ENCODE measurements at regions not wholly inside any gene's neighbourhood (a gene's known extent, or its start where the extent isn't known, plus 50 kb on each side); places are given as distances from the start of the nearest gene placed in this dataset.

DNA sequence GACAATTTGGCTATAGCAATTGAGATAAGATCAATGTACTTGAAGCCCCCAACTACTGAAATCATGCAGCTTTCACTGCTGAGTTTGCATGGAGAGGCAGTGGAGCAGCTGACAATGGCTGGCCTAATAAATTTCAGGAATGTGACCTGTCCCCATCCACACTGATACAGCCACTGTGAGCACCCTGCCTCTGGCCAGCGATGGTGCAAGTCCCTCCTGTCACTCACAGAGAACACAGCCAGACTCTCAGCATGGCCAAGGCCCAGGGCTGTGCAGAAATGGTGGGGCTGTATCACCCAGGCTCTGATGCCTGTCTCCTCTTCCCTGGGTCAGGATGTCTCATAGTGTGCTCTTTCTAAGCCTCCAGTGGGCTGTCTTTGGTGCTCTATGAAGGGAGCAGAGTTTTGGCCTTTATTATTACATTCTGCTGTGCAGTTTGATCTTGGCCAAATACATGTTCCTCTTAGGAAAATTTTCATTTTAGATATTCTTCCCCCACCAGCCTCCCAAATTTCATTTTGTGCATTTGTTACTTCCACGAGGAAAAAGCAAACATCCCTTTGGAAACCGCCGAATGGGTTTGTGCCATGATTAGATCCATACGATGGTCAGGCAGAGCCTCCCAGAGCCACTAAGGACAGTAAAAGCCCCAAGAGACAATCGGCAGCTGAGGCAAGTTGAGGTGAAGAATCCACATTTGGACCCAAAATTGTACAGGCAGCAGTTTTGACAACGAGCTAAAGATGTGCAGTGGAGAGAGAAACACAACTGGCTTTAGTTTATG lies 85.1 kb upstream of the WSCD2 start:
- H3K4me3 ChIP-seq (ENCODE audit: low read depth, low read length): no peak overlapping the region
- TF ChIP-seq, protein P1, sequence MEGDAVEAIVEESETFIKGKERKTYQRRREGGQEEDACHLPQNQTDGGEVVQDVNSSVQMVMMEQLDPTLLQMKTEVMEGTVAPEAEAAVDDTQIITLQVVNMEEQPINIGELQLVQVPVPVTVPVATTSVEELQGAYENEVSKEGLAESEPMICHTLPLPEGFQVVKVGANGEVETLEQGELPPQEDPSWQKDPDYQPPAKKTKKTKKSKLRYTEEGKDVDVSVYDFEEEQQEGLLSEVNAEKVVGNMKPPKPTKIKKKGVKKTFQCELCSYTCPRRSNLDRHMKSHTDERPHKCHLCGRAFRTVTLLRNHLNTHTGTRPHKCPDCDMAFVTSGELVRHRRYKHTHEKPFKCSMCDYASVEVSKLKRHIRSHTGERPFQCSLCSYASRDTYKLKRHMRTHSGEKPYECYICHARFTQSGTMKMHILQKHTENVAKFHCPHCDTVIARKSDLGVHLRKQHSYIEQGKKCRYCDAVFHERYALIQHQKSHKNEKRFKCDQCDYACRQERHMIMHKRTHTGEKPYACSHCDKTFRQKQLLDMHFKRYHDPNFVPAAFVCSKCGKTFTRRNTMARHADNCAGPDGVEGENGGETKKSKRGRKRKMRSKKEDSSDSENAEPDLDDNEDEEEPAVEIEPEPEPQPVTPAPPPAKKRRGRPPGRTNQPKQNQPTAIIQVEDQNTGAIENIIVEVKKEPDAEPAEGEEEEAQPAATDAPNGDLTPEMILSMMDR (IDR thresholded peaks at IDR 0.05; ENCODE audit: low read depth, low read length): no peak

DNA sequence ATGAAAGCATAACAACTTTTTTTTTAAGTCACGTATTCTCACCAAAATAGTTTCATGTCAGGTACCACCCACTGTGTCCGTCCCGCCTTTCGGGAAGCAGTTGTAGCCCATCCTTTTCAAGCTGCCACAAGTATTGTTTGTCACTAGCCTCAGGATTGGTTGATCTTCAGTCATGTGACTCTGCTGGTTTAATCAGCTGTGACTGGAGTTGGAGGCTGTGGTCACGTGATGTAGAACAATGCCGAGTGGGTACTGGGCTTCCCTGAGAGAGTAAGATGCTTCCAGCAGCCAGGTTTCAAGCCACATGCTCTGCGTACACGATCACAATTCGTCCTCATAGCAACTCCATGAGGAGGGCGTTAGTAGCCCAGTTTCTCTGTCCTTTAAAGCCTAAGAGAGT lies 83.0 kb upstream of the WSCD2 start:
- no peak overlapping the region for H3K4me3 ChIP-seq (ENCODE audit: low read depth, low read length)
- TF ChIP-seq, protein P1 (IDR thresholded peaks at IDR 0.05; ENCODE audit: low read depth, low read length): no peak

DNA sequence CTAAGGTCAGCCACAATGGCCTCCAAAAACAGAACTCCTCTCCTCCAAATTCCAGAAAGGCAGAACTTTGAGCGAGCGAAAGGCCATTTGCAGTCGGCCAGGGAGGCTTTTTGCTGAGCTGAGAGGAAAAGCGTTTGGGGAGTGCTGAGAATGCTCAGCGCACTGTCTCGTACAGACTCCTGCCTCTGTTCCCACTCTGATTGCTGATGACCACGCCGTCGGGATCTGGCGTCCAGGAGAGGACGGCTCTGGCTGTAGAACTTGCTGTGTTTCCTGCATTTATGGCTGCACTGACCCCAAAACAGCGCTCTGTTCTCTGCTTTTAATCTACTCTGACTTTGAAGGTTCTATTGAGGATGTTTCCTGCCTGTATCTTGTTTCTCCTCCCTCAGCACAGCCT lies 82.4 kb upstream of the WSCD2 start:
- TF ChIP-seq, protein P1 (IDR thresholded peaks at IDR 0.05; ENCODE audit: low read depth, low read length): no peak
- no peak overlapping the region for H3K4me3 ChIP-seq (ENCODE audit: low read depth, low read length)

DNA sequence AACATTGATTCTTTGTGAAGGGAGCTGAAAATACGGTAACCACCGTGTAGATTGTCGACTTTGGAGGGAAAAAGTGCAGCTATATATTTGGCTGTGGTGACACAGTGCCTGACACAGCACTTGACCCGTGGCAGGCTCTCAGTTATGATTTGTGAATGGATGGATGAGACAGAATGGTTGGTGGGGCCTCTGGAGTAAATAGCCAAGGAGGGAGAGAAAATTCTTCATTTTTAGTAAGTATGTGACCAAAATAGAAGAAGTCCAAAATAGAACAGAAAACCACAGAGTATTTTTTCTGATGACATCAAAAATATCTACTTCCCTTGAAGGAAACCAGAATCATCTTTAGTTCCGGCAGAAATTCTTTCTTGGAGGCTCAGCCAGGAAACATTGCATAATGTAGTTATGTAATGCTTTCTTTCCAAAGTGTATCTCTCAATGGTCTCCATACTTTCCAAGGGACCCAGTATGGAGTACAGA lies 82.0 kb upstream of the WSCD2 start:
- no peak overlapping the region for H3K4me3 ChIP-seq (ENCODE audit: low read depth, low read length)
- TF ChIP-seq, protein P1 (IDR thresholded peaks at IDR 0.05; ENCODE audit: low read depth, low read length): no peak

DNA sequence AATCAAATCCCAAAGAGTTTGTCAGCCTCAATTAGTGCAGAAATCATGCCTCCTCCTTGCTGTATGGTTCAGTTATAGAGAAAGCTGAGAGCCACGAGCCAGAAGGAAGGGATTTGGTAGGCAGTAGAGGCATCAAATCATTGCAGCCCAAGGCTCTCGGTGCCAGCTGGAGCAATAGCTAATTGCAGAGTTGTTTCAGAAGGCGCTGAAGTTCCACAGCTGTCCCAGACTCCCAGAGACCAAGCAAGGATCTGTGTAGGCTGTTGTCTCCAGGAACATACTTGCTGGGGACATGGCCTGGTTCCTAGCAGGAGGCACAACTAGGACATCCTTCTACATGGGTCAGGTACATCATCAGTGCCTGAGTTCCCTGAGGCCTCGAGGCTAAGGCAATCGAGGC lies 80.4 kb upstream of the WSCD2 start:
- H3K4me3 ChIP-seq (ENCODE audit: low read depth, low read length): no peak overlapping the region
- TF ChIP-seq, protein P1 (IDR thresholded peaks at IDR 0.05; ENCODE audit: low read depth, low read length): no peak

DNA sequence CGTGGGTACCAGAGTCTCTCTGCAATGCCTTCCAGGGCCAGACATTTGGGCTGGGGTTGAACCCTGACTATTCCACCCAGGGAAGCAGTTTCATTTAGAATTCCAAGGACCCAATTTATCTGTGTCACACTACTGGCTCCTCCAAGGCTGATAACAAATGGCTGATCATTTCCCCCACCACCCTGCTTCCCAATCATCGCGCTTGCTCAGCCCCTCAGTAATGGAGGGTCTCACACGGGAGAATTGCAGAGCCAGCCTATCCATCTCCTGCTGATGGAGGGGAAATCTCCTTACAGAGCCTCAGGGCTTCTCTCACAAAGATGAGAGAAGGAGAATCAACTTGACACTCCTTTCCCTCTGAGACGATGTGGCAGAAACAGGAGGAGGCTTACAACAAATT lies 78.4 kb upstream of the WSCD2 start:
- TF ChIP-seq, protein P1 (IDR thresholded peaks at IDR 0.05; ENCODE audit: low read depth, low read length): no peak
- H3K4me3 ChIP-seq (ENCODE audit: low read depth, low read length): no peak overlapping the region

DNA sequence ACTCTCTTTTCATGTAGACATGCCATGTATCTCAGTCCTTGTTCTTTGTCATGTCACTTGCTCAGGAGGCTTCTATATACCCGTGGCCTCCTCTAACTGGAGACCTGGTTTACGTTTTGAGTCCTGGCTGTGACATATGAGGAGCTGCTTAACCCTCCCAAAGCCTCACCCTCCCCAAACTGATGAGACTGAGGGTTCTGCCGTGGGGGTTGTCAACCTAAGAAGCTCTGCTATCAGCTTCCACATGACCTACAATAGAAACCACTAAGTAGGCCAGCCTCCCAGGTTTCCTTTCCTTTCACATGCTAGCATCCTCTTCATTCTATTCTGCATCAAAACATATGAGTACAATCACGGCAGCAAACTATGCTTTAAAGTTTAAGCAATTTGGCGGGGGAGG lies 76.8 kb upstream of the WSCD2 start:
- H3K4me3 ChIP-seq (ENCODE audit: low read depth, low read length): no peak overlapping the region
- TF ChIP-seq, protein P1 (IDR thresholded peaks at IDR 0.05; ENCODE audit: low read depth, low read length): no peak
